ENCODE measurements at regions not wholly inside any gene's neighbourhood (a gene's known extent, or its start where the extent isn't known, plus 50 kb on each side); places are given as distances from the start of the nearest gene placed in this dataset.

- TF ChIP-seq GATA1 (IDR thresholded peaks at IDR 0.05; ENCODE audit: low read depth, low read length): no peak
- no peak for TF ChIP-seq POLR2A (IDR thresholded peaks at IDR 0.05; ENCODE audit: low read length)
Observed at GRCh38 chr16:87150681-87151280, 166.4 kb downstream of the C16orf95 start.

All from erythroblast (primary cell).